ENCODE measurements at regions not wholly inside any gene's neighbourhood (a gene's known extent, or its start where the extent isn't known, plus 50 kb on each side); places are given as distances from the start of the nearest gene placed in this dataset.

DNA sequence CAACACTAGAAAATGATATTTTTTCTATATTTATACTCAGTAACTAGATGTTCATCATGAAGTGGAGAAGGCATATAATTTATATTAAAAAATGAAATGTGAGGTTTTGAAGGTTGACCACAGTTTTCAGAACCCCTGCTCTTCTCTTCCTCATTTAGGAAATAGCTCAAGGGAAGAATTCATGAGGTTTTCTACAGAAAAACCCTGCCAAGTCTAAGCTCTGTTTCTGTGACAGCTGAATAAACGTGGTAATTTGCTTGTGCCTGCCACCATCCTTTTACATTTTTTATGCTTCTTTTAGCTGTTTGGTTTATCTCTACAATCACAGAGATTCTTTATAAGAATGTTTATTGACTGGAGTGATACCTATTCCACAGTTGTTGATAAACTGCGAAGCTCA, 630.3 kb upstream of the POT1 start:
- DNase-seq (ENCODE audit: low spot score) = no peak

DNA sequence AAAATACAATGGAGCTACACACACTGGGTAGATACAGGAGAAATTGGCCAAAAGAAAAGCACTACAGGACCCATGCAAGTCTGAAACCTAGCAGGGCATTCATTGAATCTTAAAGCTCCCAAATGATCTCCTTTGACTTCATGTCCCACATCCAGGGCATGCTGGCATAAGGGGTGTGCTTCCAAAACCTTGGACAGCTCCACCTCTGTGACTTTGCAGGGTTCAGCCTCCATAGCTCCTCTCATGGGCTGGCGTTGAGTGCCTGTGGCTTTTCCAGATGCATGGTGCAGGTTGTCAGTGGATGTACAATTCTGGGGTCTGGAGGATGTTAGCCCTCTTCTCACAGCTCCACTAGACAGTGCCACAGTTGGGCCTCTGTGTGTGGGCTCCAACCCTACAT, 626.3 kb upstream of the POT1 start:
- no peak for DNase-seq (ENCODE audit: low spot score)

DNA sequence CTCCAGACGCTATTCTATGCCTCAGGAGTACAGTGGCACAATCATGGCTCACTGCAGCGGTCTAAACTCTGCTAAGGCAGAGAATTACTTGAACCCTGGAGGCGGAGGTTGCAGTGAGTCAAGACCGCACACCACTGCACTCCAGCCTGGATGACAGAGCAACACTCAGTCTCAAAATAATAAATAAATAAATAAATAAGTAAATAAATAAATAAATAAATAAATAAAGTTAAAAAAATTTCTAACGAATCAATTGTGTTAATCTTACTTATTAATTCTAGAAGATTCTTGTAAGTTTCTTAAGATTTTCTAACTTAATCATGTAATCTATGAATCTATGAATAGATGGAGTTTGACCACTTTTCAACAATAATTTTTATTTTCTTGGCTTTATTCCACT, 621.4 kb upstream of the POT1 start:
- no peak for DNase-seq (ENCODE audit: low spot score)

DNA sequence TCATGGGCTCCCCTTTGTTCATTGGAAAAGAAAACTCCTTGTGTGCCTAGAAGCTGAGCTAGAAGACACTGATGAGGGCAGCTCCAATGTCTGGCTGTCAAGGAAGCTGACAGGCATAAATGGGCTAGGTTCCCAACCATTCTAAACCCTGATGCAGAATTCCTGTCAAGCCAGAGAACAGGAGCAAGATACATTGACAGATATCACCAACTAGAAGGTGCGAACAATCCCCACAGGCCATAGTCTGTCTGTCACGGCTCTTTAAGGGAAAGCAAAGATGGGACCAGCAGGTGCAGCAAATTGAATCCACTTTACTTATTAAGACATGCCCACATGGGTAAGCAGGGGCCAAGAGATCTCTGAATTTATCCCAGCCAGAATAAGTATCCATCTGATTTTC, 617.9 kb upstream of the POT1 start:
- no peak for DNase-seq (ENCODE audit: low spot score)

DNA sequence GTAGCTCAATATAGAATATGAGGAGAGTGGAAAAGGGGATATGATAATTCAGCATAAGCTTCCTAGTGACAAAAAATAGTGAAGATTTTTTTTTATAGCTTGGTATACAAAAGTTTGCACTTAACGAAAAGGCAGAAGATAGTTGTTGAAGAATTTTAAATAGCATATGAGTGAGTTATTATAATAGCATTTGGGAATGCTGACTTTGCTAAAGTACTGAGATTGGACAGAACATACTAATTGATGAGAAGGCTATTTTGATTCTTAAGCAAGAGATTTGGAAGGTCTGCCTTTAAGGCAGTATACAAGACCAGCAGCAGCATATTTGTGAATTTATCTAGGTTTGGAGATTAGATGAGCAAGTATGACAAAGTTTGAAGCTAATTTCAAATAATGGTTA, 600.9 kb upstream of the POT1 start:
- no peak for DNase-seq (ENCODE audit: low spot score)

DNA sequence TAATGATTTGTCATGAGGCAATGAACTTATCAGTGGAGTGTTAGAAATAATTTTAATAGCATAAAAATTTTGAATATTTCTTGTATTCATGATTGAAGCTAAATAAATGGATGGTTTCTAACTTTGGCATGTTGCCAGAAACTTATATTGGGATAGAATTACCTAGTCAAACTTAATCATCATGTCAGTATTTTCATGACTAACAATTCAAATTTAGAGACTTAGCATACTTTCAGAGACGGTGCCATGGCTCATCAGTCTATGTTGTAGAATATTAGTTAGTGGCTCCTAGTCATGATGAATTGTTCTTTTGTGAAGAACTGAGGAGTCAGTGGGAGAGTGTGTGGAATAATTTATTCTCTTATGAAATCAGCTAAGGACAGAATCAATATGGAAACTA, 599.6 kb upstream of the POT1 start:
- no peak for DNase-seq (ENCODE audit: low spot score)

DNA sequence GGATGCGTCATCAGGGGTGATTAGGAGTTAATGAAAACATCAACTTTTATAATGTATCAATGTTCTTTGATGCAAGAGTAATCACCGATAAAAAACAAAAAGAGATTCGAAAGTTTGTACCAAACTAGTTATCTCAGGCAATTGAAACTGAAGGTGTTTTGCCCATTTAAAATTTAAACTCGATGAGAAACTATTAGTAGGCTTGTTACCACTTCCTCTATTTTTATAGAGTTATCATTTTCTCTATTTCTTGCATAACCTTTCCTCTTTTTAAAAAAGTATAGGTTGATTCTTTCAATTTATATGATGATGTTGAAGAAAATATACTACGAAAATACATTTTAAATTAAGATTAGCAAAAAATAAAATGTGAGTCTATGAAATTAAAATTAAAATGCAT, 597.3 kb upstream of the POT1 start:
- DNase-seq (ENCODE audit: low spot score) = no peak

DNA sequence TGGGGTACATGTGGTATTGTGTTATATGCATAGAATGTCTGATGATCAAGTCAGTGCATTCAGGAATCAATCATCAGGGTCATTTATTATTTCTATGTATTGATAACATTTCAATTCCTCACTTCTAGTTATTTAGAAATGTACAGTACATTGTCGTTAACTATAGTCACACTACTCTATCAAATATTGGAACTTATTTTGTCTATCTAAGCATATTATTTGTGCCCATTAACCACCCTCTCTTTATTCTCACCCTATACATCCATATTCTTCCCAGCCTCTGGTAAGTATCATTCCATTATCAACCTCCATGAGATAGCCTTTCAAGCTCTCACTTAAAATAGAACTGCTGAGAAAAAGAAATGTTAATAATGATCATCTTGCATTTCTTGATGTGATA, 596.5 kb upstream of the POT1 start:
- DNase-seq (ENCODE audit: low spot score) = no peak

DNA sequence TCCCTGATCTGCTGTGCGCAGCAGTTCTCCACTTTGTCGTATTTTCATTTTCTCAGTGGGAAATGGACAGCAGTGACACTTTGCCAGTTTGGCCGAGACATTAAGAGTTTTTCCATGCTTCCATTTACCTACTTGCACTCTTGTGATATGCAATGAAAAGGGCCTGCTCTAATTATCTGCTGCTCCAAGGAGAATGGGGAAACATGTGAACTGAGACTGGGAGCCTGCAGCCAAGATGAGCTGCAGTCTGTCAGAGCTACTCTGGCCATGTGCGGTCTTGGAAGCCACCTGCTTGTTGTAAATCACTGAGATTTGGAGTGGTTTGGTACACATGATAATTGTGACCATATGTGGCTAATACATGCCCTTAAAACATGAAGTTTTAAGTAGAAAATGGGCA, 586.6 kb upstream of the POT1 start:
- no peak for DNase-seq (ENCODE audit: low spot score)

DNA sequence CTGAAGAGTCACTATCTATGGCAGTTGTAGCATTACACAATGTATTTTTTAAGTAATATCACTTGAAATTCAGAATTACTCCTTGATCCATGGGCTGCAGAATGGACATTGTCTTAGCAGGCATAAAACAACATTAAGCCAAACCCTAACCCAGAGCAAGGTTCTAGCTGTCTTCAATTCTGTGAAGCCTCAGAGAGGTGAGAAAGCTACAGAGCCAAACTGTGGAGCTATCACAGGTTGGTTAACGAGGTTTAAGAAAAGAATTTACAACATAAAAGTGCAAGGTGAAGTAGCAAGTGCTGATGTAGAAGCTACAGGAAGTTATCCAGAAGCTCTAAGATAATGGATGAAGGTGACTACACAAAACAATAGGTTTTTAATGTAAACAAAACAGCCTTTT, 582.7 kb upstream of the POT1 start:
- DNase-seq (ENCODE audit: low spot score) = no peak

DNA sequence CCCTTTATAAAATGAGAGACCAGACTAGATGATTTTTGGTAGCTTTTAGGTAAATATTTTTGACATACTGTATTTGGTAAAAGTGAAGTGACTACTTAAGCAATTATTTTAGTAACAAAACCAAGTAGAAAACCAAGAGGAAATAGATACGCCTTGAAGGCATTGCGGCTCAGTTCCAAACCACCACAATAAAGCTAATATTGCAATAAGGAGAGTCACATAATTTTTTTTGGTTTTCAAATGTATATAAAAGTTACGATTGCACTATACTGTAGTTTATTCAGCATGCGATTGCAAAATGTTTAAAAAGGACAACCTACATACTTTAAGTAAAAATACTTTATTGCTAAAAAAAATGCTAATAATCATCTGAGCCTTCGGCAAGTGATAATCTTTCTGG, 581.7 kb upstream of the POT1 start:
- DNase-seq (ENCODE audit: low spot score) = no peak

DNA sequence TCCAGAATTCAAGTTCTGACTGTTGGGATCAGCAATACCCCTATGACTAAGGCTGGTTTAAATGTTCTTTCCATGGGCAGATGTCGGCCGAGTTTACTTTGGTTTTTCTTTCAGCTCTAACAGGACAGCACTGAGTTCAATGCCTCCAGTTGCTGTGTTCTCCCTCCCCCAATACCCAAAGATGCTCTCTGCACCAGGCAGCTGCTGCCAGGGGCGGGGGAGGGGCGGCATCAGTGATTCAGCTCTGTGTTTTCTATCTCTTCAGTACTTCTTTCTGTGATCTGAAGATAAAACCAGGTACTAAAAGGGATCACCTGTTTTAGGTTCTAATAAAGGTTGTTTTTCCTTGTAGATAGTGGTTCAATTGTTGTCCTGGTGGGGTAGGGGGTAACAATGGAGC, 576.7 kb upstream of the POT1 start:
- DNase-seq (ENCODE audit: low spot score) = no peak

DNA sequence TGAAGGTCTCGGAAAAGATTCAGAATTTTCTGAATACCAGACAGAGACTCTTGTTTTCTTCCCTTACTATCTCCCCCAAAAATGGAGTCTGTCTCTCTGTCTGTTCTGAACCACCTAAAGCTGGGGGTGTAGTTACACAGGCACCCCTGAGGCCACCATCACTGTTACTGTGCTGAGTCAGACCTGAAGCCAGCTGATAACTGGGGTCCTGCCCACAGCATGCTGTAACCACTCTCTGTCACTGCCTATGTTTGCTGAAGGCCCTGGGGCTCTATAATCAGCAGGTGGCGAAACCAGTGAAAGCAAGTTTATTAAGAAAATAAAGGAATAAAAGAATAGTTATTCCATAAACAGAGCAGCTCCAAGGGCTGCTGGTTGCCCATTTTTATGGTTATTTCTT, 575.2 kb upstream of the POT1 start:
- no peak for DNase-seq (ENCODE audit: low spot score)

DNA sequence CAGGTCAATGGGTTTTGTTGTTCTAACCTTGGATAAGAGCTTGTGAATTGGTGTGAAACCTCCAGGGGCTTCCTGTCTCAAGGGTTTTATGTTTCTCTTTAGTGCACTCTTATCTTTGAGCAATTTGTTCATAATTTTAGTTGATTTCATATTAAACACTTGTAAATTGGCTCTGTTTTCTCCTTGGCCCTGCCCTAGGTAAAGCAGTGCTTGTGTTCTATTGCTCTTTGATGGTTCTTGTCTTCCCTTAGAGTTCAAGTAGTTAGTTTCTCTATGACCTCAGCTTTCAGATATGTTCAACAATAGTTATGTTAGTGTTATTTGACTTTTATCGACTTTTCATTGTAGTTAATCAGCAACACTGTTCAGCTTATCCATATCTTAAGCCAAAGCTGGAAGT, 566.4 kb upstream of the POT1 start:
- DNase-seq (ENCODE audit: low spot score) = no peak

DNA sequence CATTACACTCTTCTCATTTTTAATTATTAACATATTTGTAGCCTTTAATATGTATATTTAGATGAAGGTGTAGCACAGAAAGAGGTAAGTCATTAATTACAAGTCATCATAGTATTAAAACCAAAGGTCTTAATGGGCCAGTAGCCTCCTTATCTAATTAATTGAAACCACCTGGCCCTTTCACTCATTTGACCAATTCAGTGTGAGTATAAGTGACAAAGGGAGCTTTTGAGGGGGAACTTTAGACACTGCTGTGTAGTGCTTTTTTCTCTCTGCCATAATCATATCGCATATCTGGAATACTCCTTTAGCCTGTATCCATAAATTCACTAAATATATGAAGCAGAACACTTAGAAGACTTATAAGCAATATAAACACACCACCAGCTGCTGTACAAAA, 562.9 kb upstream of the POT1 start:
- DNase-seq (ENCODE audit: low spot score) = no peak

DNA sequence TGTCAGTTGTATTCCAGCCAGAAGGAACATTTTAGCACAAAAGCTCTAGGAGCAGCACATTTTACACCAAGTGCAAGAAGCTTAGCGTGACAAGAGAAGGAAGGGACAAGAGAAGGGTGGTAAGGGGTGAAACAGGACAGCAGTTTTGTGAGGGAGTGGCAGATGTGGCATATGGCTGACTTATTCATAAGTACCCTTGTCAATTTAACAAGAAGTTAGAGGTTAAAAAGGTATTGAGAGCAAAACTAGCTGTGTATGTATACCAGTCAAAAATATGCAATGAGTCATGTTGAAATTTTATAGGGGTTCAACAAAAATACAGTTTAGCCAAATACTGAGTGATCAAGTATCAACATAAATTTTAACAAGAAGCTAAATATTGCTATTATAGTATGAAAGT, 561.5 kb upstream of the POT1 start:
- no peak for DNase-seq (ENCODE audit: low spot score)

DNA sequence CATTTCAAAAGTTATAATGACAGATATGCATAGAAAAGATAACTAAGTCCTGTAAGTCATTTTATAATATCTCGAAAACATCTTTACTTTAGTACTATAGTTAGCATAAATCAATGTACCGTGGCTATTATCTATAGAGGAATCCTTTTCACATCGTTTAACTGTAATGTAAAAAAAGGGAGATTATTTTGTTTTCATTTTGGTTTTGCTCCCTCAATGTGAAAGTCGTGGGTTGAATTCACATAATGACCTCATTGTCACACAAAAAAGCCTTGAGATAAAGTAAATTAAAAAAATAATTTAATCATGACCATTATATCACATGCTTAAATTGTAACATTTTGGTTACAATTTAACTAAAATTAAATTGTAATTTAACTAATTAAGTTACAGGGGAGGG, 560.5 kb upstream of the POT1 start:
- DNase-seq (ENCODE audit: low spot score) = no peak

DNA sequence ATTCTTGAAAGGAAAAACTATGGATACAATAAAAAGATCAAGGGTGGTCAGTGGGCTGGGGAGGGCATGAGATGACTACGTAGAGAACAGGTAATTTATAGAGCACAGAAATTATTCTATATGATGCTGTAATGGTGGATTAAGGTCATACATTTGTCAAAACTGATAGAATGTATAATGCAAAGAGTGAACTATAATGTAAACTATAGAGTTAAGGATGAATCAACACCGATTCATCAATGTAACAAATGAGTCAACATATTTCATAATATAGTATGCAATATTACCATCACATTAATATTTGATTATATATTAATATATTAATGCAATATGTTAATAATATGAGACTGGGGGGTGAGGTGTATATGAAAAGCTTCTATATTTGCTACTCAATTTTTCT, 555.6 kb upstream of the POT1 start:
- DNase-seq (ENCODE audit: low spot score) = no peak

DNA sequence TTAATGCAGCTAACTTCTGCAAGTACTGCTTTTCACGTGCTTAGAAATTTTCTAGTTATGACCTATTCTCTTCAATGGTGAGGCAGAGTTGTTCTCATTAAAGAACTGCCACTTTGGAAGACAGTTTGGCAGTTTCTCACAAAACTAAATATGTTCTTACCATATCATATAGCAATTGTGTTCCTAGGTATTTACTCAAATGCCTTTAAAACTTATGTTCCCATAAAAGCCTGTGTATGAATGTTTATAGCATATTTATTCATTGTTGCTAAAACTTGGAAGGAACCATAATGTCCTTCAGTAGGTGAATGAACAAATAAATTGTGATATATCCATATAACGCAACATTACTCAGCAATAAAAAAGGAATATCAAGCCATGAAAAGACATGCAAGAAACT, 555.1 kb upstream of the POT1 start:
- no peak for DNase-seq (ENCODE audit: low spot score)

DNA sequence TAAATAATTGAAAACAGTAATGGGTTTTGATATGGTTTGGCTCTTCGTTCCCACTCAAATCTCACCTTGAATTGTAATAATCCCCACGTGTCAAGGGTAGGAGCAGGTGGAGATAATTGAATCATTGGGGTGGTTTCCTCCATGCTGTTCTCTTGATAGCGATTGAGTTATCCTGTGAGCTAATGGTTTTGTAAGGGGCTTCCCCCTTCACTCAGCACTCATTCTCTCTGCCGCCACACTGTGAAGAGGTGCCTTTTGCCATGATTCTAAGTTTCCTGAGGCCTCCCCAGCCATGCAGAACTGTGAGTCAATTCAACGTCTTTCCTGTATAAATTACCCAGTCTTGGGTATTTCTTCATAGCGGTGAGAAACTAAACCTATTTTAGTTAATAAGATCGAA, 551.7 kb upstream of the POT1 start:
- DNase-seq (ENCODE audit: low spot score) = no peak

DNA sequence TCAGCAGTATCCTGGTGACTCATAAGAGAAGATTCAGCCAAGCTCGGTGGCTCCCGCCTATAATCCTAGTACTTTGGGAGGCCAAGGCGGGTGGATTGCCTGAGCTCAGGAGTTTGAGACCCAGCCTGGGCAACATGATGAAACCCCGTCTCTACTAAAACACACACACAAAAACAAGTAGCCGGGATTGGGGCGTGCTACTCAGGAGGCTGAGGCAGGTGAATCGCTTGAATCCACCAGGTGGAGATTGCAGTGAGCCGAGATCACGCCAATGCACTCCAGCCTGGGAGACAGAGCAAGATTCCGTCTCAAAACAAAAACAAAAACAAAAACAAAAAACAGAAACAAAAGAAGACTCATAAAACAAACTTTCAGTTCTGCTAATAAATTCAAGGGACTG, 551.1 kb upstream of the POT1 start:
- DNase-seq (ENCODE audit: low spot score) = no peak

DNA sequence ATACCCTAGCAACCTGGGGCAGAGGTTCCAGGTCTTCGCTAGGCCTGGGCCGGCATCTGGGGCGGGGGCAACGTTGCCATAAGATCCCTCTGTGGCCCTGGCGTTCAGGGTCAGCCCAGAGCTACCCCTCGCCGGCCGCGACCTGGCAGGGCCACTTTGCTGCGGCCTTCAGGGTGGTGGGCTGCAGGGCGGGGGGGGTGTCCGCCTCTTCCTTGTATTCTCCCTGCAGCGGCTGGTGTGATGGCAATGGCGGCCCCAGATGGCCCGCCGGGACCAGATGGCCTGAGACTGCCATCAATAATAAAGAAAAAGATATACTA, 539.2 kb upstream of the POT1 start:
- no peak for DNase-seq (ENCODE audit: low spot score)

DNA sequence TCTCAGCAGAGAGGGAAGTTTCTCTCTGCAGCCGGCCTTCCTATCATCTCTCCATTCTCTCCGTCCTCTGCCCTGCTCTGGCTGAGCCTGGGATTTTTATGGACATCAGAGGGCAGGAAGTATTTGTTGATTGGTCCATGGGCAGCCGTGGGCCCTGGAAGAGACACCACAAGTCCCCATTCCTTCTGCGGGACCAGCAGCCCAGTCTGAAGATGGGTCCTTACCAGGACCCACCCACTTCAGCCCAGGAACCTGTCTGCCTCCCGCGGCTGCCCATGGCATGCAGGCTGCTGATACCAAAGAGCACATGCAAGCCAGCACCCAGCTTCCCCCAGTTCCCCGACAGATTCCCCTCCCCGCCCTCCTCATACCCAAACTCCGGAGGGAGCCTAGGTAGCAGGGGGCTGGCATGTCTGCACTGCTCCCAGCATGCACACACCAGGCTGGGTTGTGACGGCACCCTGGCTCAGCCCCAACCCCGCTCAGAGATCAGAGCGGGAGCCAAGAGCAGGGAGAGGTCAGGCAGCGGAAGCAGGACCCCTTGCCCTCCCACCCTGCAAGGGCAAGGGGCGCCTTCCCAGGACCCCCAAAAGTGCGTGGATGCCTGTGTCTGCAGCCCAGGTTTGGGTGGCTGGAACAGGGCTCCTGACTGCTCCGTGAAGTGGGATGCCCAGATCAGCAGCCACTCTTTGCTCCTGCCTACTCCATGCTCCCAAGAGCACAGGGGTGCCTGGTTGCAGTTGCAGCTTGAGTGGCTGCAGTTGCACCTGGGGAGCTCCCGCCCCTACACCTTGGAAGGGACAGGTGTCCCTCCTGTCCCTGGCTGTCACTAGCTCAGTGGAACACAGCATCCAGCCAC, 538.6 kb upstream of the POT1 start:
- no peak for DNase-seq (ENCODE audit: low spot score)

DNA sequence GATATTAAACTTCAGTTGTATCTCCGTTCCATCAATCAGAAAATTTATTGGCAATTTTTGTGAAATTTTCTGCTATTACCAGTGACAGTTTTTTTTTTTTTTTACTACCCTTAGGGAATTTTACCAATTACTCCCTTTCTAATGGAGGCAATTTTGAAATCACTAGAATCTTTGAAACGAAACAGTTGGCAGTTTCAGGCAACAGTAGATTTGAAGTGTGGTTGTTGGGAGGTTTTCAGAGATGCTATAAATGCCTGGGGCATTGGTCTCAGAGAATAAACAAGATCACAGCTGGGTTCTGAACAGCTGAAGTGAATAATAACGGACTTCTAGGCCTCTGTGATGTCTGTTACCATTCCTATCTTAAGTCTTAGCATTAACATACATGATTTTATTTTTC, 535.9 kb upstream of the POT1 start:
- no peak for DNase-seq (ENCODE audit: low spot score)

DNA sequence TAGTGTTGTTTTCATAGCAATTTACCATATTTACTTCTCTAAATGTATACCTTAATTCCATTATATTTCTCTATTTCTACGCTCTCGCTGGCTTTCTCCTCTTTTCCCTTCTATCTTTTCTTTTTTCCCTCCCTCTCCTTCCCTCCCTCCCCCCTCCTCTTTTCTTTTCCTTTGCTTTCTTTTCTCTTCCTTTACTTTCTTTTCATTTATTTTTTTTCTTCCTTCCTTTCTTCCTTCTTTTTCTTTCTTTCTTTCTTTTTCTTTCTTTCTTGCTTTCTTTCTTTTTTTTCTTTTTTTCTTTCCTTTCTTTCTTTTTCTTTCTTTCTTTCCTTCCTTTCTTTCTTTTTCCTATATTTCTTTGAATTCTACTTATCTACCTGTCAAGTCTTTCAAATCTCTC, 533.0 kb upstream of the POT1 start:
- DNase-seq (ENCODE audit: low spot score) = no peak
